ENCODE measurements at regions not wholly inside any gene's neighbourhood (a gene's known extent, or its start where the extent isn't known, plus 50 kb on each side); places are given as distances from the start of the nearest gene placed in this dataset.

GRCh38 chr14:38867561-38868150, 235.4 kb downstream of the SEC23A start (continued):
- no peak for TF ChIP-seq RCOR2 (CRISPR knock-in tag; IDR thresholded peaks at IDR 0.05)
- TF ChIP-seq FOSL2 (CRISPR knock-in tag; IDR thresholded peaks at IDR 0.05), result no peak; the same call in 1 of the 2 replicates
- TF ChIP-seq ZNF740 (CRISPR knock-in tag; IDR thresholded peaks at IDR 0.05), result peak; percentile 40; the same call in 1 of the 2 replicates
- TF ChIP-seq ZNF501 (CRISPR knock-in tag; IDR thresholded peaks at IDR 0.05), result 0 out of 2 replicates have a peak, but pooled peaks have one; percentile 26
- TF ChIP-seq ZNF121 (CRISPR knock-in tag; IDR thresholded peaks at IDR 0.05), result no peak
- no peak for TF ChIP-seq AKAP8 (CRISPR knock-in tag; IDR thresholded peaks at IDR 0.05)
- TF ChIP-seq ELF1 (CRISPR knock-in tag; IDR thresholded peaks at IDR 0.05), result no peak
- TF ChIP-seq FOXA3 (CRISPR knock-in tag; IDR thresholded peaks at IDR 0.05), result peak; percentile 77
- no peak for TF ChIP-seq ZKSCAN5 (CRISPR knock-in tag; IDR thresholded peaks at IDR 0.05)
- TF ChIP-seq JUND (CRISPR knock-in tag; IDR thresholded peaks at IDR 0.05), result no peak
- no peak for TF ChIP-seq ZNF333 (CRISPR knock-in tag; IDR thresholded peaks at IDR 0.05; ENCODE audit: borderline replicate concordance)
- TF ChIP-seq HIVEP1 (CRISPR knock-in tag; IDR thresholded peaks at IDR 0.05), result no peak
- no peak for TF ChIP-seq MTF2 (CRISPR knock-in tag; IDR thresholded peaks at IDR 0.05; ENCODE audit: borderline replicate concordance)
- TF ChIP-seq ARID4A (CRISPR knock-in tag; IDR thresholded peaks at IDR 0.05; ENCODE audit: borderline replicate concordance), result no peak
- TF ChIP-seq ZNF615 (CRISPR knock-in tag; IDR thresholded peaks at IDR 0.05; ENCODE audit: borderline replicate concordance), result no peak
- no peak for TF ChIP-seq ZNF431 (CRISPR knock-in tag; IDR thresholded peaks at IDR 0.05; ENCODE audit: borderline replicate concordance, low read depth)
- TF ChIP-seq ZSCAN30 (CRISPR knock-in tag; IDR thresholded peaks at IDR 0.05), result no peak
- TF ChIP-seq HNF1B (CRISPR knock-in tag; IDR thresholded peaks at IDR 0.05), result no peak
- TF ChIP-seq TP53 (CRISPR knock-in tag; conservative IDR thresholded peaks at IDR 0.05), result no peak

Data from HepG2 (cell line).